ENCODE measurements at regions not wholly inside any gene's neighbourhood (a gene's known extent, or its start where the extent isn't known, plus 50 kb on each side); places are given as distances from the start of the nearest gene placed in this dataset.

DNA sequence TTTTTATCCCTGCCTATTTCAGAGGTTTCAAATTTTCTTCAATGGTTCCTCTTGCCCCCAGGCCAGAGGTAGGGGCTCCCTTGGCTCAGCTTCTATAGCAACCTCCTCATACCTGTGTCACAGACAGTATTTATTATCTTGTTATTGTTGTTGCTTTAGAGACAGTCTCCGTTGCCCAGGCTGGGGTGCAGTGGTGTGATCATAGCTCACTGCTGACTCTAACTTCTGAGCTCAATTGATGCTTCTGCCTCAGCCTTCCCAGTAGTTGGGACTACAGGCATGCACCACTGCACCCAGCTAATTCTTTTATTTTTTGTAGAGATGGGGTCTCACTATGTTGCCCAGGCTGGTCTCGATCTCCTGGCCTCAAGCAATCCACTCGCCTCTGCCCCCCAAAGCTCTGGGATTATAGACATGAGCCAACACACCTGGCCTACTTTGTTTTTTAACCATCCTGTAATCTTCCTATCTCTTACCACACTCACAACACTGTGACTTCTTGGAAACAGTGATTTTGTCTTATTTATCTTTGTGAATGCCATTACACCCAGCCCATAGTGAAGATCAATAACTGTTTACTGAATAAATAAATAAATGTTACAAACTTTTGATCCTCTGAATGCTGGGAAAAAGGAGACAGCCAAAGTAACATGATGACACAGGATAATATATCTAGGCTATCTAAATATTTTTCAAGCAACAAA, 95.9 kb downstream of the PHLDA1 start:
- no peak for TF ChIP-seq POLR2A (IDR thresholded peaks at IDR 0.05; ENCODE audit: low read length)
- TF ChIP-seq GATA1 (IDR thresholded peaks at IDR 0.05; ENCODE audit: low read depth, low read length), result no peak
- DNase-seq, result peak; percentile 22 to 23

DNA sequence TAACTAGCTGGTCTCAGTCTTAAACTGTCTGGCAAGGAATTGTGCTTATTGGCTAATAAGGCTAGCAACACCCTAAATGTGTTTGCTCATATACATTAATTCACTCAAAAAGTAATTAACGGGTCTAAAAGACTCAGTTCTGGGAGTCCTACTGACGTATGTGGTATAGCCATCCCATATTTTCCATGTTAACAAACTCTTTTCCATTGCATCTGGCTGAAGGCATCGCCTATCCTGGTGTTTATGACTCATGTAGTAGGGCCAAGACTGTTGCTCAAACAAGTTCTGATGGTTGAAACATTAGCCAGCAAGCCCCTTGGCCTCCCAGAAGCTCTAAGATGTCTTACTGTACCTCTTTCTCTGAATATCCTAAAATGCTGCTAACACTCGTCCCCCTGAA, 98.5 kb downstream of the PHLDA1 start:
- TF ChIP-seq POLR2A (IDR thresholded peaks at IDR 0.05; ENCODE audit: low read length) (no peak), GATA1 (IDR thresholded peaks at IDR 0.05; ENCODE audit: low read depth, low read length) (no peak)
- peak in 1 of 2 experiments; percentile 50 for DNase-seq

DNA sequence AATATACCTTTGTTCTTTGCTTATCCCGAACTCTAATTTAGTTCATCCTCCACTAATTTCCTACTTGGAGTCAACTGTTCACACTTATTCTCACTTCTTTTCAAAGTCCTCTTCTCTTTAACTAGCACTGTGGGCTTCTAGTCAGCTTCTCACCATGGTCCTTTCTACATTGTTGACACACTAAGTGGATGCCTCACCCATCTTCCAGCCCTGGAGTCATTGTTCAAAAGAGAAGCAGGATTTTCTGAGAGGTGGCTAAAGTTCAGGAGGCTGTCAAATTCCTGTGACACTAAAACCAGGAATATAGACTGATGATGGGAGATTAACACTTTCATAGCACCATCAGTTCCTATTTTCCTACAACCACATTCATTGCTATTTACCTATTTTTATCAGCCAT, 99.3 kb downstream of the PHLDA1 start:
- no peak for TF ChIP-seq POLR2A (IDR thresholded peaks at IDR 0.05; ENCODE audit: low read length)
- no peak for TF ChIP-seq GATA1 (IDR thresholded peaks at IDR 0.05; ENCODE audit: low read depth, low read length)
- DNase-seq, result no peak

DNA sequence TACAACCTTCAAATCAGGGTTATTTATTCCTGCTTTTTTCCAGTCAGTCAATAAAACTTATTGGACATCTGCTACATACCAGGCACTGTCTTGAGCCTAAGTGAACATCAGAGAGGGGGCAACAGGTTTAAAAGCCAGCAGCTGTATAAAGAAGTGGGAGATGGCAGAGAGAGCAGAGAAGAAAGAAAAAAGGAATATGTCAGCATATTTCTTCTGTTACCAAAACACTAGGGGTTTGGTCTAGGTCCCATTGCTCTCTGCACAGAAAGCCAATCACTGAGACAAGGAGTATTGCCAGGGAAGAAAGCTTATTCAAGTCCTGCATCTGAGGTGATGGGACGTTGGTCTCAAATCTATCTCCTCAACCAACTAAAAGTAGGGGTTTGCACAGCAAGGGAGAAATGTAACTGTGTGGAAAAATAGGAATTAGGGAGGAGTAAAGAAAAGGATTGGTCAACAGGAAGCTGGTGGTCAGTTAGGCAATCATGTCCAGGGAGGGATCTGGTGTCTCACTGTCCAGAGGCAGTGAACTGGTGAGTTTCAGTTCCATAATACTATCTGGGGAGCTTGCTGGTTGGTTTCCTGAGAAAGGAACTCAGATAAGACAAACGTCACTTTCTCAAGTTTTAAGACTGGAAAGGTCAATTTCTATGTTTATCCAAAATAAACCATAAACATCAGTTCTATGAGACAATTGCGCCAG, 107.5 kb downstream of the PHLDA1 start:
- TF ChIP-seq POLR2A (IDR thresholded peaks at IDR 0.05; ENCODE audit: low read length), result no peak
- no peak for DNase-seq

DNA sequence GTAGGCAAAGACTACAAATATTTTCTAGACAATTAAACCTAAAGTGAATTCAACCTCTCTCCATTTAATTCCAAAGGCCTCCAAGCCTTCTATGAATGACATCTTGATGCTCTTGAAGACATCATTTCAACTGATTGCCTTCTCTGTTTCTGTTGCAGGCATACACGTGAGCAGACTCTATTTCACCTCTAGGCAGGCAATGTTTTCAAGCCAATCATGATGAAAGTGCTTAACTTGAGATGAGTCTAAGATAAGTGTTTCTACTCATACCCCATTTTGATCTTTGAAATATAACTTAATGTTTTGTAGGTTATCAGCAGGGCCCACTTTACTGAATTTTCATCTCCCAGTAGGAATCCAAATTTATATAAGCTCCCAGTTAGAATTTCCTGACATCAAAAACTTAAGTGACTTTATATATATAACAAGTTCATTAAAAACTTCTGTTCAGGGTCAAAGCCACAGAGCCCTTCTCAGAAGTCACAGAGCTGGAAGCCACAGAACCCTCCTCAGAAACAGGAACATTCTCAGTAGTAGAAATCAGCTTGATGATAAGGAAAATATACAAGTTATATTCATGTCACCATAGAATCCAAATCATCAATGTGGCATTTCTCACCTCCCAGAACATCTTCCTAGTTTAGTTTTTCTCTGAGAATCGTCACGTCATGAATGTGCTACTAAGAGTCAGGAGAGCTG, 108.5 kb downstream of the PHLDA1 start:
- TF ChIP-seq GATA1 (IDR thresholded peaks at IDR 0.05; ENCODE audit: low read depth, low read length) (no peak), POLR2A (IDR thresholded peaks at IDR 0.05; ENCODE audit: low read length) (no peak)
- no peak for DNase-seq

DNA sequence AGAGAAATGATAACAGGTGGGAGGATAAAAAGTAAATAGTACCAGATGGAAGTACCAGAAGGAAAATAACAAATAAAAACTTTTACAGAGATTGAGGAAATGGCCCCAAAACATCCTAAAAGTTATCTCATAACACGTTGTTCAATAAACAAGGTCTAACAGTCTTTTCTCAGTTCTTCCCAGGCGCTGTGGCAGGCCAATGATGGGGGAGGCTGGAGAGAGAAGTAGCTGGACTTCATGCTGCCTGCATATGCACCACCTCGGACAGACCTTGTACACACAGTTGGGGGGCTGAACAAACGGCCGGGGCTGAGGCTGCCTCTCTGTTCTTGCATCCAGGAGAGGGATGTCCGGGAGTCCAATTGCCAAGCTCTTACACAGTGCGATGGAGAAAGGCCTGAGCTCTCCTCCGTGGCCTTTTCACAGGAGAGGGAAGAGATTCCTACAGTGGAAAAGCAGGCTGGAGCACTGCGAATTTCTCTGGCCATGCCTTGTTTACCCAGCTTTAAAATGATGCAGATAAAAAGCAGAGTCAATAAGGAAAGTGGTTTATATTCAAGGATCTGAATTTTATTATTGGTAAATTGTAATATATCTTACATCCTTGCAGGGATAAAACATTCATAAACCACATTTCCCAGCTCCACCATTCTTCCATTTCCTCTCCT, 109.8 kb downstream of the PHLDA1 start:
- no peak for TF ChIP-seq GATA1 (IDR thresholded peaks at IDR 0.05; ENCODE audit: low read depth, low read length)
- no peak for TF ChIP-seq POLR2A (IDR thresholded peaks at IDR 0.05; ENCODE audit: low read length)
- DNase-seq, result no peak

DNA sequence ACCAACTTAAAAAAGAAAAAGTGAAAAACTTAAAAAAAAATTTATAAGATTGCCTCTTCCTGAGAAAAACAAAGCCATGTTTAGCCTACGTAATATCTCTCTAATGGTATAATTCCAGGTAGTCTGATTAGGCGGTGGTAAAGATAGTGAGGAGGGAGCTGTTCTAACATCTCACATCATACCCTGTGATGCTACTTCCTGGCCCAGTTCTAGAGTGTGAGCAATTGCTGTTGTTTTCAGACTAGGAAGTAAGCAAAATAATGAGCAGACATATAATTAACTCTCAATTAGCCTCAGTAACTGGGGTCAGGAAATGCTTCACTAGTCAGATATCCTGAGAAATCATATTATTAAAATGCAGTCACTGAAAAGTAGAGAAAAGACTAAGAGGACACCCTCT, 113.9 kb downstream of the PHLDA1 start:
- TF ChIP-seq POLR2A (IDR thresholded peaks at IDR 0.05; ENCODE audit: low read length) (no peak), GATA1 (IDR thresholded peaks at IDR 0.05; ENCODE audit: low read depth, low read length) (no peak)
- DNase-seq, result no peak

DNA sequence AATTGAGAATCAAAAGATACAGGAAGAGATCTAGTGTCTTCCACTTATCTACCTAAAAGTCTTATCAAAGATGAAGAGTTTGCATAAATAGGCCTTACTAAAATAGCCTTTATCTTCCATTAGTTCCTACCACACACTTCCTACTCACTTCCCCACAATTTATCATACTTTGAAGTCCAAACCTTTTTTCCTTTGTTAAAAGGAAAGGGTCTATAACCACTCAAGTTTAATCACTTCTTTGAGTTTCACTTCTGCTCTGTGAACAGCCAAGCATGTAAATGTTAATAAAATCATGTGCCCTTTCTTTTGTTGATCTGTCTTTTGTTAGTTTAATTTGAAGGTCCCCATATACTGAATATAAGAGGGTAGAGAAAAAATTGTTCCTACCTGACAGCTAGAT, 114.5 kb downstream of the PHLDA1 start:
- TF ChIP-seq POLR2A (IDR thresholded peaks at IDR 0.05; ENCODE audit: low read length) (no peak), GATA1 (IDR thresholded peaks at IDR 0.05; ENCODE audit: low read depth, low read length) (no peak)
- no peak for DNase-seq

DNA sequence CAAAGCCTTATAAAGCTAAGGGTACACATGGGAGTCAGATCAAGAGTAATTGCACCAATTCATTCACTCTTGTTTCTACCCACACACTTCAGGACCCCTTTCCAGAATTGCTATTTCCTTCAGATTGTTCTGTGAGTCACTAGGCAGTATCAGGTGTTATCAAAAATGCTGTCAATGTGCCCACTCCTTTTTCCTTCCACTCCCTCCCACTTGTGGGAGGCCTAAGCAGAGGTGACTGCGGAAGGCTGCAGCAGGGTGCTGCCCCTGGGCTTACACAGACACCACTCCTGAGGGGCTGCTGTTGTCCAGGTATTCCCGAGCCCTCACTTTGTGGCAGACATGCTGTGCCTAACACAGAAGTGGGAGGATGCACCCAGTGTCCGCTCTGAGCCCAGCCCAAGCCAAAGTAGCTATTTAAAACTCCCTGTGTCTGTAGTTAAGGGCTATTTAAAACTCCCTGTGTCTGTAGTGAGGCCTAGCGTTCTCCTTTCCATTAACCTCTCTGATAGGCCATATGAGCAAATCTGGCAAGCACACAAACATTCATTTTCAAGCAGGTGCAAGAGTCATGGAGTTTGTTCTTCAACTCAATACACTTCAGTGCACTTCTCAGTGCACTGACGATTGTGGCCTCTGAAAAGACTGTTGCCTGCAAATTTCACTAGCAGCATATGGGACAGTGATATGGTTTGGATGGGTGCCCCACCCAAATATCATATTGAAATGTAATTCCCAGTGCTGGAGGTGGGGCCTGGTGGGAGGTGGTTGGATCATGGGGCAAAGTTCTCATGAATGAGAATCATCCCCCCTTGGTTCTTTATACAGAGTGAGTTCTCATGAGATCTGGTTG, 117.8 kb downstream of the PHLDA1 start:
- peak in 1 of 2 experiments; percentile 12 for DNase-seq
- TF ChIP-seq POLR2A (IDR thresholded peaks at IDR 0.05; ENCODE audit: low read length) (no peak), GATA1 (IDR thresholded peaks at IDR 0.05; ENCODE audit: low read depth, low read length) (no peak)

DNA sequence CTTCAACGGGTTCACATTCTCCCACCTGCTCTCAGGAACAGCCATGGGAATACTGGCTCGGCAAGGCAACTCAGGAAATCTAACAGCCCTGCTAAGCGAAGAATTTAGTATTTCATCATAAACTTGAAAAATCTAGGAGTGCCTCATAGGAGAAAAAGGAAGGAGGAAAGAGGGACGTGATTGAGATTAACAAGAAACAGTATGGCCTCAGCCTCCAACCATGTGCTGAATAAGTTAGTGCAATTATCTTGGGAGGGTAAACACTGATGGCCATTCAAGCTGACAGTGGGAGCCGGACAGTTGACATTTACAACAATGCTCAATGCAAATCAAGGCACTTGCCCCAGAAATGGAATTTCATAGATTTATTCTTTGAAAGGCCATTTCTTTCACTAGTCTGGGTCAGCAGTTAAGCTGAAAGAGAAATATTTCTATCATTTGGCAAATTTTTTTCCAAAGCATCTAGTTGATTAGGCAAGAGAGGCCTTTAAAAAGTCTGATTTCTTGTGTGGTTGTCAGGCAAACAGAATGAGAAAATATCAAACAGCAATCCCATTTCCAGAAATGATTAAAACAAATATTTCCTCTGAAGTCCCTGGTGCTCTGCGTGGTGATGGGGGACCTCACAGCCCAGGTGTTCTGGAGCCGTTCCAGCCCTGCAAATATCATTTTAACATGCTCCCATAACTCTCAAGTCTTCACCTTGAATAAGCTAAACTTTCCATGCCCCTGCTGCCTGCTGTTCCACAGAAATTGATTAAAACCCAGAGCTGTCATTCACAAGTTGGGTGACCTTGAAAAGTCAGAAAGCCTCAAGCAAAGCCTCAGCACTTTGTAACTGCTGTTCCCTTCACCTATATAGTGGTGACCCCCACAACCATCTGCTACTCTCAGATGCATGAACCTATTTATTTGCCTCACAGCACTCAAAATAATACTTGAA, 121.6 kb downstream of the PHLDA1 start:
- no peak for TF ChIP-seq POLR2A (IDR thresholded peaks at IDR 0.05; ENCODE audit: low read length)
- TF ChIP-seq GATA1 (IDR thresholded peaks at IDR 0.05; ENCODE audit: low read depth, low read length), result no peak
- no peak for DNase-seq

DNA sequence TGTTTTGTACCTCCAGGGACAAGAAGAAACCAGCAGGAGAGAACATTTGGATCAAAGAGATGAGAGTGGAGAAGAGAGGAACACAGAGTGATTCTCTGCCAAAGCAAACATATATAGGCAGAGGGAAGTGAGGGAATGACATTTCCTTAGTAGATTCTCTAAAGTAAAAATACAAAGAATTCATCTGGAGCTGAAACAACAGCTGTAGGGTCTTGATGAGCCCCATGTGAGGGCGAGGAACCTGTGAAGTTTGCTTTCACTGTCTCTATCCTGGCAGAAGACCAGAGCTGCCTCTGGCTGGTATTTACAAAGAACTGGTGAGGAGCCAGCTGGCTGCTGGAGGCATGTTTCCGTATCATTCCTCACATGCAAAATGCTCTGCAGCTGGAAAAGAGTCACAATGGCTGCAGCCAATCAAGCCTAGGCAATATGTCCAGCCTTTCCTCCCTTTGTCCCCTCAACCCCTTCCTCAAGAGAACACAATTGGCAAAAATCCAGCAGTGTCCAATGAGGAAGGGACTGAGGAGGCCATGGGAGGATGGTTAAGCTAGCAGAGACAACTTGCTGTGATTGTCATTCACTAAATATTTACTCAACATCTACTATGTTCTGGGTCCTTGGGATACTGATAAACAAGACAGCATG, 122.5 kb downstream of the PHLDA1 start:
- DNase-seq, result no peak

DNA sequence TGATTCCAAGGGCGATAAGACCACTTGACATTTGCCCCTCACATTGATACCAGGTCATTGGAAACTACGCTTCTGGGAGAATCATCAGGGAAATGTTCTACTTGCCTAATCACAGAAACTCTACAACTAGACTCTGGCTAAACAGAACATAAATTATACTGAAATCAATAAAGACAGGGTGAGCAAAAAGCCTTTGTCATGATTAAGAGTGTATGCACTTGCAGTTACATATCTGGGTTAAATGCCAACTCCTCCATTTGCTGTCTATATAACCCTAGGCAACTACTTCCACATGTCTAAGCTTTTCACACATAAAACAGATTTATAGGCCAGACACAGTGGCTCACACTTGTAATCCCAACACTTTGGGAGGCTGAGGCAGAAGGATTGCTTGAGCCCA, 125.7 kb downstream of the PHLDA1 start:
- DNase-seq, result no peak
- no peak for TF ChIP-seq POLR2A (IDR thresholded peaks at IDR 0.05; ENCODE audit: low read length)

More for the DNA sequence above, 122.5 kb downstream of the PHLDA1 start:
- no peak for TF ChIP-seq GATA1 (IDR thresholded peaks at IDR 0.05; ENCODE audit: low read depth, low read length)
- TF ChIP-seq POLR2A (IDR thresholded peaks at IDR 0.05; ENCODE audit: low read length), result no peak
